ENCODE measurements at regions not wholly inside any gene's neighbourhood (a gene's known extent, or its start where the extent isn't known, plus 50 kb on each side); places are given as distances from the start of the nearest gene placed in this dataset.

DNA sequence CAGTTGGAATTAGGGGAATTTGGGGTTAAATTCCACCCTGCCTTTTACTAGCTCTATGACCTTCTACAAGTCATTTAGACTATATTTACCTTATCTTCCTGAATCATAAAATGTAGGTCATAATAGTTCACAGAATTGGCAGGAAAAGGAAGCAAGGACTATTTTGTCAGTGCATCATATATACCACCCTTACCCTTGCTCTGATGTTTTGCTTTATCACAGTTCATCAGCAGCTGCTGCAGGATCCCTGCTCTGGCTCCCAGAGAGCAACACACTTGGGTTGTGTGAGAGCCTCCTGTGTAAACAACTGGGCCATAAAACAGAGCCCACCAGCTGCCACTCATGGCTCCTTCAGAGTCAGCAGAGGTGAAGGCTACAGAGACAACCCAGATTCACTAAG, 631.6 kb upstream of the CAMK1G start:
- H3K27me3 Mint-ChIP-seq (ENCODE audit: unreplicated experiment): peaks cover 2% of the 10 kb centered on the region
- peaks cover 6% of the 10 kb centered on the region for H3K4me1 Mint-ChIP-seq (ENCODE audit: low read depth, unreplicated experiment)
- H3K36me3 Mint-ChIP-seq (ENCODE audit: unreplicated experiment): peaks cover 4% of the 10 kb centered on the region
- no peak overlapping the region for H3K4me3 Mint-ChIP-seq (ENCODE audit: unreplicated experiment)
- no peaks in the 10 kb centered on the region for H3K9me3 Mint-ChIP-seq (ENCODE audit: unreplicated experiment)
- no peak for DNase-seq
- H3K27ac Mint-ChIP-seq (ENCODE audit: unreplicated experiment): no peak overlapping the region
- TF ChIP-seq, protein P1, sequence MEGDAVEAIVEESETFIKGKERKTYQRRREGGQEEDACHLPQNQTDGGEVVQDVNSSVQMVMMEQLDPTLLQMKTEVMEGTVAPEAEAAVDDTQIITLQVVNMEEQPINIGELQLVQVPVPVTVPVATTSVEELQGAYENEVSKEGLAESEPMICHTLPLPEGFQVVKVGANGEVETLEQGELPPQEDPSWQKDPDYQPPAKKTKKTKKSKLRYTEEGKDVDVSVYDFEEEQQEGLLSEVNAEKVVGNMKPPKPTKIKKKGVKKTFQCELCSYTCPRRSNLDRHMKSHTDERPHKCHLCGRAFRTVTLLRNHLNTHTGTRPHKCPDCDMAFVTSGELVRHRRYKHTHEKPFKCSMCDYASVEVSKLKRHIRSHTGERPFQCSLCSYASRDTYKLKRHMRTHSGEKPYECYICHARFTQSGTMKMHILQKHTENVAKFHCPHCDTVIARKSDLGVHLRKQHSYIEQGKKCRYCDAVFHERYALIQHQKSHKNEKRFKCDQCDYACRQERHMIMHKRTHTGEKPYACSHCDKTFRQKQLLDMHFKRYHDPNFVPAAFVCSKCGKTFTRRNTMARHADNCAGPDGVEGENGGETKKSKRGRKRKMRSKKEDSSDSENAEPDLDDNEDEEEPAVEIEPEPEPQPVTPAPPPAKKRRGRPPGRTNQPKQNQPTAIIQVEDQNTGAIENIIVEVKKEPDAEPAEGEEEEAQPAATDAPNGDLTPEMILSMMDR (IDR thresholded peaks at IDR 0.05; ENCODE audit: partially characterized antibody, unreplicated experiment): no peak

DNA sequence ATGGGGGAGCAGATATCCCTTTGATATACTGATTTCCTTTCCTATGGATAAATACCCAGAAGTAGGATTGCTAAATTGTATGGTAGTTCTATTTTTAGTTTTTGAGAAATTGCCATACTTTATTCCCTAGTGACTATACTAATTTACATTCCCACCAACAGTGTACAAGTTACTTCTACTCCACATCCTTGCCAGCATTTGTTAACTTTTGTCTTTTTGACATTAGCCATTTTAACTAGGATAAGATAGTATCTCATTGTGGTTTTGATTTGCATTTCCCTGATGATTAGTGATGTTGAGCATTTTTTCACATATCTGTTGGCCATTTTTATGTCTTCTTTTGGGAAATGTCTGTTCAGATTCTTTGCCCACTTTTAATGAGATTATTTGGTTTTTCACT, 620.6 kb upstream of the CAMK1G start:
- H3K9me3 Mint-ChIP-seq (ENCODE audit: unreplicated experiment): peaks cover 3% of the 10 kb centered on the region
- TF ChIP-seq, protein P1 (IDR thresholded peaks at IDR 0.05; ENCODE audit: partially characterized antibody, unreplicated experiment): no peak
- H3K4me1 Mint-ChIP-seq (ENCODE audit: low read depth, unreplicated experiment): no peaks in the 10 kb centered on the region
- H3K27ac Mint-ChIP-seq (ENCODE audit: unreplicated experiment): no peak overlapping the region
- no peaks in the 10 kb centered on the region for H3K27me3 Mint-ChIP-seq (ENCODE audit: unreplicated experiment)
- H3K36me3 Mint-ChIP-seq (ENCODE audit: unreplicated experiment): peaks cover 7% of the 10 kb centered on the region
- H3K4me3 Mint-ChIP-seq (ENCODE audit: unreplicated experiment): no peak overlapping the region
- no peak for DNase-seq

DNA sequence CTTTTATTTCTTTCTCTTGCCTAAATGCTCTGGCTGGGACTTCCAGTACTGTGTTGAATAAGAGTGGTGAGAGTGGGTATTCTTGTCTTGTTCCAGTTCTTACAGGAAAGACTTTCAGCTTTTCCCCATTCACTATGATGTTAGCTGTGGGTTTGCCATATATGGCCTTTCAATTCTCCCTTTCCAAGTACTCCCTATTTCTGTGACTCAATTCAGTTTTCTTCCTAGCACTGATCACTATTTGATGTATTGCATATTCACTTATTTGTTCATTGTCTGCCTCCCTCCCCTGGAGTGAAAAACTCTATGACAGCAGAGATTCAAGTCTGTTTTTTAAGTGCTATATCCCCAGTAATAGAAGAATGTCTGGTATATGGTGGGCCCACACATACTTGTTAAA, 618.2 kb upstream of the CAMK1G start:
- no peak overlapping the region for H3K27ac Mint-ChIP-seq (ENCODE audit: unreplicated experiment)
- DNase-seq: no peak
- H3K9me3 Mint-ChIP-seq (ENCODE audit: unreplicated experiment): peaks cover 1% of the 10 kb centered on the region
- H3K4me3 Mint-ChIP-seq (ENCODE audit: unreplicated experiment): no peak overlapping the region
- TF ChIP-seq, protein P1 (IDR thresholded peaks at IDR 0.05; ENCODE audit: partially characterized antibody, unreplicated experiment): no peak
- H3K4me1 Mint-ChIP-seq (ENCODE audit: low read depth, unreplicated experiment): no peaks in the 10 kb centered on the region
- no peaks in the 10 kb centered on the region for H3K27me3 Mint-ChIP-seq (ENCODE audit: unreplicated experiment)
- H3K36me3 Mint-ChIP-seq (ENCODE audit: unreplicated experiment): no peaks in the 10 kb centered on the region

DNA sequence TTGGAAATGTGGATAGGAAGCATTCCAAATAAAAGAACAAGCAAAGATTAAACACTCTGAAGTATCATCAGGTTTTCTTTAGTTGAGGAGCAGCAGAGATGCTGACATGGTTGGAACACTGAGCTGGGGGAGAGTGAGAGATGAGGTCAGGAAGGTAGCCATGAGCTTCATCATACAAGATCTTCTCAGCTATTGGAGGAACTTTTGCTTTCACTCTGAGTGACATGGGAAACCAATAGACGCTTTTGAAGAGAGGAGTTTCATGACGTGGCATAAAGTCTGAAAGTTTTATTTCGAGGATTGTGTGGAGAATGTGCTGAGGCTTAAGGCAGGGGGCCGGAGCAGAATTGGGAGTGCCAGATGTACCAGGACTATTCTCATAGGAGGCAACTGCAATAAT, 616.2 kb upstream of the CAMK1G start:
- H3K27me3 Mint-ChIP-seq (ENCODE audit: unreplicated experiment): no peaks in the 10 kb centered on the region
- no peaks in the 10 kb centered on the region for H3K4me1 Mint-ChIP-seq (ENCODE audit: low read depth, unreplicated experiment)
- H3K27ac Mint-ChIP-seq (ENCODE audit: unreplicated experiment): no peak overlapping the region
- H3K9me3 Mint-ChIP-seq (ENCODE audit: unreplicated experiment): peaks cover 1% of the 10 kb centered on the region
- H3K4me3 Mint-ChIP-seq (ENCODE audit: unreplicated experiment): no peak overlapping the region
- TF ChIP-seq, protein P1 (IDR thresholded peaks at IDR 0.05; ENCODE audit: partially characterized antibody, unreplicated experiment): no peak
- no peak for DNase-seq
- no peaks in the 10 kb centered on the region for H3K36me3 Mint-ChIP-seq (ENCODE audit: unreplicated experiment)

DNA sequence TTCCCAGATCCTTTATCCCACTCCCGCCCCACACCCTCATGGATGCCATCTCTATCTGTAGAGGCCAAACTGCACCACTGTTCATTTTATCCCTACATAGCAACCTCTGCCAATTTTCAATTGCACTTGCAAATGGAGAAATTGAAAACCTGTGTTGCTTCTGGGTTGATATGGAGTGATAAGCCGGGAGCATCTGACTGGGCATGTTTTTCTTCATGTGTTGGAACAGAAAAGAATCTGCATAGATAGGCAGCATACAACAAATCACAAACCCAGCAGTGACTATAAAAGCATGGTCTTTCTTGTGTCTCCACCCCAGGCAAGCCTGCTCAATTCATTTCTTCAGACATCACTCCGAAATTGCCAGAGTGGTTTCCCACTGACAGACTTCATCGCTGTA, 608.8 kb upstream of the CAMK1G start:
- Mint-ChIP-seq H3K4me1 (ENCODE audit: low read depth, unreplicated experiment) (no peaks in the 10 kb centered on the region), H3K27me3 (ENCODE audit: unreplicated experiment) (no peaks in the 10 kb centered on the region), H3K4me3 (ENCODE audit: unreplicated experiment) (no peak overlapping the region), H3K36me3 (ENCODE audit: unreplicated experiment) (no peaks in the 10 kb centered on the region), H3K9me3 (ENCODE audit: unreplicated experiment) (no peaks in the 10 kb centered on the region), H3K27ac (ENCODE audit: unreplicated experiment) (no peak overlapping the region)
- DNase-seq: no peak
- TF ChIP-seq, protein P1 (IDR thresholded peaks at IDR 0.05; ENCODE audit: partially characterized antibody, unreplicated experiment): no peak
